Right atrium auricular region (tissue), 2 donors: ENCODE measurements at regions not wholly inside any gene's neighbourhood (a gene's known extent, or its start where the extent isn't known, plus 50 kb on each side); places are given as distances from the start of the nearest gene placed in this dataset.

Experiments used
- DNase-seq: peaks from one replicate; pipeline ENCODE4 v3.0.0-alpha.2; 2019; ENCODE audit warnings: low spot score
- H3K27ac ChIP-seq, 2 donors: fragments of 200-600 bp; sonication (generic); 1 replicate in 1 of 2; 2 replicates in 1 of 2; pipeline ENCODE4 v1.5.1; 2016 to 2019
- H3K27me3 ChIP-seq, 2 donors: fragments of 200-600 bp; sonication (generic); one replicate each; pipeline versions ENCODE4 v1.5.1 to v1.6.0; 2017 to 2019
- H3K36me3 ChIP-seq: fragments of 200-600 bp; sonication (generic); one replicate; pipeline ENCODE4 v1.5.1; 2016
- H3K4me1 ChIP-seq, 2 donors: fragments of 200-600 bp; sonication (generic); one replicate each; pipeline versions ENCODE4 v1.5.1 to v1.6.0; 2017 to 2019
- H3K4me3 ChIP-seq, 2 donors: fragments of 200-600 bp; sonication (generic); 1 replicate in 1 of 2; 2 replicates in 1 of 2; pipeline ENCODE4 v1.5.1; 2017 to 2019; ENCODE audit warnings: mild to moderate bottlenecking in 1 of 2, moderate library complexity in 1 of 2
- H3K9me3 ChIP-seq, 2 donors: fragments of 200-600 bp; sonication (generic); one replicate each; pipeline ENCODE4 v1.5.1; 2019
- CTCF ChIP-seq, 2 donors: fragments of 200-600 bp; sonication (generic); IDR thresholded peaks; one replicate each; pipeline ENCODE4 v1.5.1; 2019; ENCODE audit warnings: antibody characterized with exemption in 2 of 2

GRCh38 chr18:11283479-11284161 is 134.3 kb upstream of the PIEZO2 start:
- Histone ChIP-seq H3K27me3 (no peaks in the 10 kb centered on the region), H3K36me3 (no peaks in the 10 kb centered on the region), H3K27ac (no peak overlapping the region), H3K4me1 (no peaks in the 10 kb centered on the region), H3K9me3 (no peaks in the 10 kb centered on the region), H3K4me3 (no peak overlapping the region)
- DNase-seq: no peak
- no peak for TF ChIP-seq CTCF (IDR thresholded peaks at IDR 0.05)

DNA sequence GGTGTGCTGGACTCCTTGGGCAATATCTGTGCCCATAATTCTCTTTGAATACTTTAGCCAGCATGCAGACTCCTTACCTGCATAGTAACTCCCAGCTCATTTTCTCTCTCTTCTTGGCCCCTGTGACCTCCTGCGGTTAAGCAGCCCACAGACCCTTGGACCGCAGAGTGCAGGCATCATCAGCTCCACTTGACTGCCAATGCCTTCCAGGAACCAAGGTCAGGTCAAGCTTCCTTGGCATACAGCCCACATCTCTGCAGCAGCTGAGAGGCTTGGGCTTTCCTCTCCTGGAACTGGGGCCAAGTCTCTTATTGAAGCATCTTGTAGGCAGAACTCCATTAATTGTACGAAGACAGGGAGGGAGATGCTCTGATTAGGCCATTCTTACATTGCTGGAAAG is 130.1 kb upstream of the PIEZO2 start:
- no peak for TF ChIP-seq CTCF (IDR thresholded peaks at IDR 0.05)
- no peak for DNase-seq
- Histone ChIP-seq H3K4me3 (no peak overlapping the region), H3K4me1 (no peaks in the 10 kb centered on the region), H3K36me3 (no peaks in the 10 kb centered on the region), H3K27me3 (no peaks in the 10 kb centered on the region), H3K9me3 (no peaks in the 10 kb centered on the region), H3K27ac (no peak overlapping the region)

GRCh38 chr18:11276678-11277077 is 127.3 kb upstream of the PIEZO2 start:
- Histone ChIP-seq H3K36me3 (no peaks in the 10 kb centered on the region), H3K27me3 (no peaks in the 10 kb centered on the region), H3K27ac (no peak overlapping the region), H3K4me1 (no peaks in the 10 kb centered on the region), H3K9me3 (no peaks in the 10 kb centered on the region), H3K4me3 (no peak overlapping the region)
- no peak for DNase-seq
- no peak for TF ChIP-seq CTCF (IDR thresholded peaks at IDR 0.05)

DNA sequence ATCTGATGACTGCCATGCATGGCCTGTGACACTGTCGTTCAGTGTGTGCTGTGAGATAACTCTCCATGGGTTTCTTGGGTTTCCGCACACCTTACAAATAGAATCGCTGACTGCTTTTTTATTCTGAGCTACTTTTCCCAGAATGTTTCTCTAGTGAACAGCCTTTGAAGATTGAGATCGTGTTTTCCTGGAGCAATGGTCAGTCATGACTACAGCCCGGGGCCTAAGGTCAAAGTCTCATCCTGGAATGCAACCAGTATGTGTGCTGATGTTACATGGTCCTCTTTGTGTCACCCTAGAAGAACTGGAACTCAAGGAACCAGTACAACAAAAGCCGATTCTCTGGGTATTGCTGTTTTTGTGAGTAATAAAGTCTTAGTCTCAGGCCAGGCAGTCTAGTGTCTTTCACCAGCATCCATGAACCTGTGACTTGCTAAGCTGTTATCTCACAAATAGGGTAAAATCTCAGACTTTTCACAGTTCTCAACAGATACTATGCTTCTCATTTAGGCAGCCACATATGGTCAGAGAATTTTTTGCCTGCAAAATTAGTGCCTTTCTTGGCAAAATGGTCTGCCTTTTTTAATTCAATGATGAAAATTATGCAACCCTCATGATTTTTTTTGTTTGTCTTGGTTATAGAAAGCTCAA is 124.9 kb upstream of the PIEZO2 start:
- DNase-seq: no peak
- no peaks in the 10 kb centered on the region for H3K9me3 ChIP-seq
- no peak for TF ChIP-seq CTCF (IDR thresholded peaks at IDR 0.05)

GRCh38 chr18:11272516-11272915 is 123.1 kb upstream of the PIEZO2 start:
- Histone ChIP-seq H3K4me1 (no peaks in the 10 kb centered on the region), H3K9me3 (no peaks in the 10 kb centered on the region), H3K27ac (no peak overlapping the region), H3K27me3 (no peaks in the 10 kb centered on the region), H3K36me3 (no peaks in the 10 kb centered on the region), H3K4me3 (no peak overlapping the region)
- no peak for DNase-seq
- no peak for TF ChIP-seq CTCF (IDR thresholded peaks at IDR 0.05)

More for the DNA sequence above, 124.9 kb upstream of the PIEZO2 start:
- Histone ChIP-seq H3K36me3 (no peaks in the 10 kb centered on the region), H3K27ac (no peak overlapping the region), H3K4me1 (no peaks in the 10 kb centered on the region), H3K4me3 (no peak overlapping the region), H3K27me3 (no peaks in the 10 kb centered on the region)
